ENCODE measurements at regions not wholly inside any gene's neighbourhood (a gene's known extent, or its start where the extent isn't known, plus 50 kb on each side); places are given as distances from the start of the nearest gene placed in this dataset.

DNA sequence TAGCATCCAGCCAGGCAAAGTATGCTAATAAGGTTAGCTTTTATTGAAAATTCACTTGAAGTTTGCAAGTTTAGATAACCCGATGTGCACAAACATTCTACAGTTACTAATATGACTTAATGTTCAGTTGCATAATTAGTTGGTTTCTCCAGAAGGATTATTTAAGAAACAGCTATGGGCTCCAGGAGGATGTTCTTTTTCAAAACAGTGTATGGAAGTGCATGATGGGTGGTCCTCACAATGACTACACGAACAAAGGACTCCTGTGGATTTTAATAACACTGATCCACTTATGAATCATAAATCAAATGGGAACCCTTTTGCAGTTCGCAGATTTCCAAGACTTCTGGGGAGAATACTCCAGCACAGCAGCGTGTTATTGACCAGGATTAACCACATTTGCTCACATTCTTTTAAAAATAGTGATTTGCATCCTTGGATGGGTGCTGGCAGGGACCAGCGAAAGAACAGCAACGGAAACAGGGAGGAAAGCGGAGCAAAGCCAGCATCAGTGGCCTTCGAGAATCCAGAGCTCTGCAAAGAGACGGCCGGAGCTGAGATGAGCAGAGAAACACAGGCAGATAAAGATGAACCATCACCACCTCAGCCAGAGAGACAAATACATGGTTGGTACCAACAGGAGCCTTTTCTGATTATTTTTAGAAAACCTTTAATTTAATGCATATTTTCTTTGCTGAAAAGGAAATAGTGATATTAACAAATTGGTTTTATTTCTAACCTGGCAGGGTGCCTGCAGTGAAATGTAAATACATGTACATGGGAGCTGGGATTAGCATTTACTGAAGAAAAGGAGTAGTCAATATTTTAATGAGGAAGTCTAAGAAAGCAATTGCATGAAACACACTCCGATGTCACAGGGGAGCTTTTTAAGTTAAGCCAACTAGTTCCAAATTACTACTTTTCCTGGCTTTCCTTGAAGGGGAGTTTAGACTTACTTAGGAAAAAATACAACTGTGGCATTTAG is 623.2 kb upstream of the ZFHX3 start:
- Histone ChIP-seq H3K9me3 (ENCODE audit: low read length) (no peaks in the 10 kb centered on the region), H3K9ac (ENCODE audit: low read length) (no peak overlapping the region), H3K4me1 (ENCODE audit: insufficient read depth, low read length, severe bottlenecking) (no peaks in the 10 kb centered on the region), H3K27me3 (ENCODE audit: insufficient read depth, low read length) (no peaks in the 10 kb centered on the region), H3F3A (ENCODE audit: insufficient read depth, low read length) (no peaks in the 10 kb centered on the region), H3K27ac (ENCODE audit: low read depth, low read length, poor library complexity, severe bottlenecking) (no peak overlapping the region), H3K36me3 (ENCODE audit: insufficient read depth, low read length) (no peaks in the 10 kb centered on the region), H3K4me3 (ENCODE audit: low read depth, low read length, poor library complexity, severe bottlenecking) (no peak overlapping the region), H3K9me2 (ENCODE audit: low read depth, low read length) (no peaks in the 10 kb centered on the region), H3K79me2 (ENCODE audit: insufficient read depth, low read length) (no peaks in the 10 kb centered on the region), H2AFZ (ENCODE audit: low read length) (no peak overlapping the region), H4K20me1 (ENCODE audit: insufficient read depth, low read length) (no peaks in the 10 kb centered on the region), H3K4me2 (ENCODE audit: low read length) (no peak overlapping the region)
- TF ChIP-seq, protein P1, sequence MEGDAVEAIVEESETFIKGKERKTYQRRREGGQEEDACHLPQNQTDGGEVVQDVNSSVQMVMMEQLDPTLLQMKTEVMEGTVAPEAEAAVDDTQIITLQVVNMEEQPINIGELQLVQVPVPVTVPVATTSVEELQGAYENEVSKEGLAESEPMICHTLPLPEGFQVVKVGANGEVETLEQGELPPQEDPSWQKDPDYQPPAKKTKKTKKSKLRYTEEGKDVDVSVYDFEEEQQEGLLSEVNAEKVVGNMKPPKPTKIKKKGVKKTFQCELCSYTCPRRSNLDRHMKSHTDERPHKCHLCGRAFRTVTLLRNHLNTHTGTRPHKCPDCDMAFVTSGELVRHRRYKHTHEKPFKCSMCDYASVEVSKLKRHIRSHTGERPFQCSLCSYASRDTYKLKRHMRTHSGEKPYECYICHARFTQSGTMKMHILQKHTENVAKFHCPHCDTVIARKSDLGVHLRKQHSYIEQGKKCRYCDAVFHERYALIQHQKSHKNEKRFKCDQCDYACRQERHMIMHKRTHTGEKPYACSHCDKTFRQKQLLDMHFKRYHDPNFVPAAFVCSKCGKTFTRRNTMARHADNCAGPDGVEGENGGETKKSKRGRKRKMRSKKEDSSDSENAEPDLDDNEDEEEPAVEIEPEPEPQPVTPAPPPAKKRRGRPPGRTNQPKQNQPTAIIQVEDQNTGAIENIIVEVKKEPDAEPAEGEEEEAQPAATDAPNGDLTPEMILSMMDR (IDR thresholded peaks at IDR 0.05; ENCODE audit: low read length) = no peak
- TF ChIP-seq EZH2 (IDR thresholded peaks at IDR 0.05; ENCODE audit: borderline replicate concordance, low read length) = no peak

DNA sequence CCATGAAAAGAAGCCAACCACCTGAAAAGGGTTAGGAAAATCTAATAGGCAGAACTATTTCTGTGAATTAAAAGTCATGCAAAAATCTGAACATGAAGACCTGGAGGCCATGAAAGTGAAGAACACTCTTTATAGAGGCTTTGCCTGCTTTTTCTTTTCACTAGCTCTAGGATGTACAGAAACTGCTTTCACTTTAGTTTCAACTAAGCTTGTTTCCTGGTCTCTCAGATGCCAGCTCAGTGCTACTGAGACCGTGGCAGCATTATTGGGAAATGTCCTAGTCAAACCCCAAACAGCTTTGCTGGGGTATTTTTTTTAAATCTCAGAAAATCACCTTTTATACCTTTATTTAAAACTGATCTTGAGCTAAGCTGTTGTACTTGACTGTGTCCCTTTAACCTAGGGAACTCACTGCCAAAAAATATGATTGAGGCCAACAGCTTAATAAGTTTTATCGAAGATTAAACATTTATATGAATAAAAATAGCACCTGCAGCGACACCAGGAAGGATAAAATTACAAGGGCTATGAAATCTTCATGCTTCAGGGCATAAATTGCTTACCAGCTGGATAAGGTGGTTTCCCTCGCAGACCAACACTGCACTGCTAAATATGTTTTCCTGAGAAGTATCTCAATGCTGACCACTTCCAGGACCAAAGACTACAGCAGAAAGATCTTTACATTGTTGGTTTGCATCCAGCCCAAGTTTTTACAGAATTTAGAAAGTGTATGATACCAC is 621.8 kb upstream of the ZFHX3 start:
- H4K20me1 ChIP-seq (ENCODE audit: insufficient read depth, low read length) = no peaks in the 10 kb centered on the region
- H3K4me3 ChIP-seq (ENCODE audit: low read depth, low read length, poor library complexity, severe bottlenecking) = no peak overlapping the region
- no peaks in the 10 kb centered on the region for H3K79me2 ChIP-seq (ENCODE audit: insufficient read depth, low read length)
- TF ChIP-seq EZH2 (IDR thresholded peaks at IDR 0.05; ENCODE audit: borderline replicate concordance, low read length) = no peak
- TF ChIP-seq, protein P1 (IDR thresholded peaks at IDR 0.05; ENCODE audit: low read length) = no peak
- H3F3A ChIP-seq (ENCODE audit: insufficient read depth, low read length) = no peaks in the 10 kb centered on the region
- no peak overlapping the region for H3K4me2 ChIP-seq (ENCODE audit: low read length)
- H3K9me2 ChIP-seq (ENCODE audit: low read depth, low read length) = no peaks in the 10 kb centered on the region
- H3K9me3 ChIP-seq (ENCODE audit: low read length) = no peaks in the 10 kb centered on the region
- H3K36me3 ChIP-seq (ENCODE audit: insufficient read depth, low read length) = no peaks in the 10 kb centered on the region
- no peaks in the 10 kb centered on the region for H3K27me3 ChIP-seq (ENCODE audit: insufficient read depth, low read length)
- H3K27ac ChIP-seq (ENCODE audit: low read depth, low read length, poor library complexity, severe bottlenecking) = no peak overlapping the region
- no peak overlapping the region for H3K9ac ChIP-seq (ENCODE audit: low read length)
- H3K4me1 ChIP-seq (ENCODE audit: insufficient read depth, low read length, severe bottlenecking) = no peaks in the 10 kb centered on the region
- no peak overlapping the region for H2AFZ ChIP-seq (ENCODE audit: low read length)

DNA sequence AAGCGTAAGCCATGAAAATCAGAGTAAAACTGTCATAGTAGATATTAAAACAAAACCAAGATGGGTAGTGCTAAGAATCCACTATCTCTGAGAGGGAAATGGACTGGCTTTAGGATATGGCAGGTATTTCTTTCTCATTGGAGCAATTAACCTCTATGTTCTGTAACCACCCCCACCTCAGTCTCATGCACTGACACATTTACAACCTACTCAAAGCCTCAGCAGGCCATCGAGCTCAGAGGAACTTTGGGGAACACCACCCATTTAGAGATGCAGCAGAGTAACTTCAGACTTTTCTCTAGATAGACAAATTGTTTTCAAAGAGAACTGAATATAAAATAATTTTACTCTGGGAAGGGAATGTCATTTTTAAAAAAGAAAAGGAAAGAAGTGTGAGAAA is 615.8 kb upstream of the ZFHX3 start:
- Histone ChIP-seq H3K4me2 (ENCODE audit: low read length) (no peak overlapping the region), H4K20me1 (ENCODE audit: insufficient read depth, low read length) (no peaks in the 10 kb centered on the region), H3K27ac (ENCODE audit: low read depth, low read length, poor library complexity, severe bottlenecking) (no peak overlapping the region), H3K27me3 (ENCODE audit: insufficient read depth, low read length) (no peaks in the 10 kb centered on the region), H3F3A (ENCODE audit: insufficient read depth, low read length) (no peaks in the 10 kb centered on the region), H3K4me1 (ENCODE audit: insufficient read depth, low read length, severe bottlenecking) (no peaks in the 10 kb centered on the region), H3K4me3 (ENCODE audit: low read depth, low read length, poor library complexity, severe bottlenecking) (no peak overlapping the region), H3K9ac (ENCODE audit: low read length) (no peak overlapping the region), H3K79me2 (ENCODE audit: insufficient read depth, low read length) (no peaks in the 10 kb centered on the region), H2AFZ (ENCODE audit: low read length) (no peak overlapping the region), H3K9me3 (ENCODE audit: low read length) (no peaks in the 10 kb centered on the region), H3K36me3 (ENCODE audit: insufficient read depth, low read length) (no peaks in the 10 kb centered on the region), H3K9me2 (ENCODE audit: low read depth, low read length) (no peaks in the 10 kb centered on the region)
- TF ChIP-seq, protein P1 (IDR thresholded peaks at IDR 0.05; ENCODE audit: low read length) = no peak
- TF ChIP-seq EZH2 (IDR thresholded peaks at IDR 0.05; ENCODE audit: borderline replicate concordance, low read length) = no peak
